HG03060 (cell line): ENCODE measurements at regions not wholly inside any gene's neighbourhood (a gene's known extent, or its start where the extent isn't known, plus 50 kb on each side); places are given as distances from the start of the nearest gene placed in this dataset.
"Not testable (repeated sequence)": the region's sequence is repeated elsewhere in the genome, so short reads cannot be mapped to it uniquely, and the experiment has no call there.

Experiments
- ATAC-seq: cut with Tn5 transposase; IDR thresholded peaks from one replicate; pipeline ENCODE4 v1.9.1; 2021; ENCODE audit warnings: low read depth, moderate number of reproducible peaks; ENCODE audit not compliant: unreplicated experiment

DNA sequence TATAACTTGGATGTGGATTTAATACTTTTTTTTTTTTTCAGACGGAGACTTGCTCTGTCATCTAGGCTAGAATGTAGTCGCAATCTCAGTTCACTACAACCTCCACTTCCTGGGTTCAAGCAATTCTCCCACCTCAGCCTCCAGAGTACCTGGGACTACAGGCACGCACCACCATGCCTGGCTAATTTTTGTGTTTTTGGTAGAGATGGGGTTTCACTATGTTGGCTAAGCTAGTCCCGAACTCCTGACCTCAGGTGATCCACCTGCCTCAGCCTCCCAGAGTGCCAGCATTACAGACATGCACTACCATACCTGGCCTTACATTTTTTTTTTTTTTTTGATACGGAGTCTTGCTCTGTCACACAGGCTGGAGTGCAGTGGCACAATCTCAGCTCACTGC, 85.6 kb upstream of the BTN3A2 start:
- ATAC-seq = not testable (repeated sequence)

DNA sequence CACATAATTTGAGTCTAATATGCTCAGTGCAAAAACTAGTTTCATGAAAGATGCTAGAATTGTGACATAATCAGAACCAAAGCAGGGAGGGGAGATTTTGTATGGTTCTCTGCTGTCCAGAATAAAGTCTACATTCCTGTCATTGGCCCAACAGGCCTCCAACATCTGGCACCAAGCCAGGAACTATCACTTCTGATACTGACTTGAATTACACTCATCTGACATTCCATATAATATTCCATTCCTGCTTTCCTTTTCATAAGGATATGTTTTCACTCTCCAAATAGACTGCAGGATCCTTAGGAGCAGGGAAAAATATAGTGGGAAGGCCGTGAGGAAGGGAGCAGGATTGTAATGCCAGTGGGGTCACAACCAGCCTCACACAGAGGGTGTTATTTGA, 84.6 kb upstream of the BTN3A2 start:
- no peak for ATAC-seq

DNA sequence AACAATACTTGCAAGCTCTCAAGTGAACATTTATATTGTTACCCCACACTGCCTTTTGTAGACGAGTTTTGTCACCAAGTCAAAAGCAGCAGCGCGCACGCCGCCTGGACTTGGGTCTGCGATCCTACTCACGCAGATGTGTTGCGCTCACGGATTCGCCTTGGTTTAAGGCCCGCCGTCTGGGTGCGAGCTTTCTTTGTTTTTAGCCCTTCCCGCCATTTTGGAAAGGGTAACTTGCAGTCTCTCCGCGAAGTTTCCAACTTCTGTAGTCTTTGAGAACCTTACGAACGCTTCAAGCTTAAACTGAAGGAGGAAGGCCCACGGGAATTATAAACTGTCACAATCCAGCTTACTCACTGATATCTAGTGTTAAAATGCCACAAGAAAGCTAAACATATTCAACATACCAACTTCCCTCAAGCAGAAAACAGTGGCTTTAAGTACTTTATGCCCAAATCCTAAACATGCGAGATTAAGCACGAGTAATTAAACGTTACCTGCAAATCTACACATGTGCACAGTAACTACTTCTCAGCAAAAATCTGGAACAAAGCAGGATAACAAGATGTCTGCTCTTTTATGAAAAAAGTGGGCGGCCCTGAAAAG, 80.4 kb upstream of the BTN3A2 start:
- ATAC-seq = no peak

GRCh38 chr6:26285143-26286134, 79.6 kb upstream of the BTN3A2 start:
- peak; percentile 55 for ATAC-seq

DNA sequence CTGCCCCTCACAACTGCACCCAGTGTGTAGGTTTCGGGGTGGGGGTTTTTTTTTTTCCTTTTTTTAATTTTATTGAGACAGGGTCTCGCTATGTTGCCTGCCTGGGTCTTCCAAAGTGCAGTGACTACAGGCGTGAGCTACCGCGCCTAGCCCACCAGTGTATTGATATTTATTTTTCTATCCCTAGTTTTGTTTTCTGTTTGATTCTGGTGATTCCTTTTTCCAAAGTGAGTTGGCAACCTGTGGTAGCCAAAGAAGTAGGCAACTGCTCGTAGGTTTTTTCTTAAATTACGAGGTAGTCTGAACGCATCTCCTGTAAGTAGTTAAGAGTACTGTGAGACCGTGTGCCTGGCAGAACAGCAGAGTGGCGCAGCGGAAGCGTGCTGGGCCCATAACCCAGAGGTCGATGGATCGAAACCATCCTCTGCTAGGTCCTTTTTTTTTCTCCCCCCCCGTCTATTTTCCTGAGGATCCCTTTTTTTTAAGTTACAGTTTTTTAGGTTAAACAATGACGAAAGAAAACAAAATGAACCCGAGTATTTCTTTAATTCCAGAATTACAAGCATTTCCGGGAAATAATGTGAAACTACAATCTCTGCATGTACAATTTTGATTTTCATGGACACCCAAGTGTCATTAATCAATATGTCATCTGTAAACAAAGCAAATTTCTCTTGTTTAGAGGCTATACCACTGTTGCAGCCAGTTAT, 78.7 kb upstream of the BTN3A2 start:
- no peak for ATAC-seq

GRCh38 chr6:26288155-26288554, 76.8 kb upstream of the BTN3A2 start:
- ATAC-seq = no peak

DNA sequence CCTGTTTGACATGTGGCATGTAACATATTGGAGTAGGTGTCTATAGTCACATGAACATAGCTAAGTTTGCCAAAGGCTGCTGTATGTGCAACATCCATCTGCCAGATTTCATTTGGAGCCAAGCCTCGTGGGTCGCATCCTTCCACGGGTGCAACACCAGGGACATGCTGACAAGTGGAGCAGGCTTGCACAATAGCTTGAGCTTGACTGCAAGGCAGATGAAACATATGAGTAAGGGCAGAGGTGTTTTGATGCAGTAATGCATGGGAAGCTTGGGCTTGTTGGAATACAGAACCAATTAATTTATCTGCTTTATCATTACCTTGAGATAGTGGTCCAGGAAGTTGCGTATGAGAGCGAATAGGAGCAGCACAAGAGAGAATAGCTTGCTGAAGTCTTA, 74.1 kb upstream of the BTN3A2 start:
- no peak for ATAC-seq

DNA sequence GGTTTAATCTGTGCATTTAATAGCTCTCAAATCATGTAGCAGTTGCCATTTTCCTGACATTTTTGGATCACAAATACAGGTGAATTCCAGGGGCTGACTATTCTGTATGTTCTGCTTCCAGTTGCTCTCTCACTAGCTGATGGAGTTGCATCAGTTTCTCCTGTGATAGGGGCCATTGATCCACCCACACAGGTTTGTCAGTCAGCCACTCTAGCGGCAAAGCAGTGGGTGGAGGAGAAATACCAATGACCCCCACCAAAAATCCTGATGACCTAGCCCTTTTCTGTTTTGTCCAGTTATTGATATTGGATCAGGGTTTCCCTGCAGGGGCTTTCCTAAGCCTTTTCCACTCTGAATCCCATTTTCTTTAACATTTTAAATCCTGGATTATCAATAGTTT, 72.3 kb upstream of the BTN3A2 start:
- no peak for ATAC-seq

- ATAC-seq = no peak
Measured at GRCh38 chr6:26294302-26294701, 70.7 kb upstream of the BTN3A2 start.

DNA sequence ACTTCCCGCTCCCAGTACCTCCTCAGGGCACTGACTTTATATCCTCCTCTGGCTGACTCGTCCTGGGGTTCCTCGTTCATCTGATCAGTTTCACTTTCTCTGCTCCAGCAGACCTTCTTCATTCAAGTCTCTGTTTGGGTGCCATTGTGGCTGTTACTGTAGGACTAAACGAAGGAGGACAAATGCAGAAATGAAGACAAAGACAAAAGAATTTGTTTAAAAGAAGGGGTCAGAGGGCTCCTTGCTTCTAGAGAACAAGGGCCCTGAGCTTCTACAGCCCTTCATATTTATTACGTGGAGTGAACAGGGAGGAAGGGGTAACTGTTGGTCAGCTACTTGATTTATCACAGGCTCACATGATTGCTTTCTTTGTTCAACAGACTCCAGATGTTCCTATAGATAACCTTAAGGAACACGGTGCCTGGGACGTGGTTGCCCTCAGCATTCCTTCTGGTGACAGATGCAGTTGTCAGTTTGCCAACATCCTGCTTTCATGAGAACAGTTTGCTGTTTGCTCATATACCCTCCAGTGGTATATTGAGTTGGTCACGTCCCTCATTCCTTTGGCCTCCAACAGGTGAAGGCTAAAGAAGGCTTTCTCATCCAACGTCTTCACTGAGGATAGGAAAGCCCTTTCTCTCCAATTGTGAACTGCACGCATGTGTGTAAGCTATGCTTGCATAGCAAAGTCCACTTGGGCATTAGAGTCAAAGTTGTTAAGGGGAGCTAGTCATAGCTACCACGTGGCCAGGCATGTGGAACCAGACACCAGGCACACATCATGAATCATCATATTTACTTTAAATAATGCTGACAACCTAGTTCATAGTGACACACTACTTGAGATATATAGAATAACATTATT, 69.1 kb upstream of the BTN3A2 start:
- ATAC-seq = no peak

DNA sequence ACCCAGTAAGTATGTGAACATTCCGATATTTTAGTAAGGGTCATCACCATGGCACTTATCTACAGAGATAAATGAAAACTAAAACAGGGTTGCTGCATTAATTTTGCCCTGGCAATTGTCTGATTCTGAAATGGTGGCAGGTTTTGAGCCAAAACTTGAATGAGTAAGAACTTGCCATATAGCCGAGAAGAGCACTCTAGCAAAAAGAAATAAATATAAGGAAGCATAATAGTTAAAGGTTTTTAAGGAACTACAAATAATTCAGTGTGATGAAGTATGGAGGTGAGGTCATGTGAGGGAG, 68.5 kb upstream of the BTN3A2 start:
- no peak for ATAC-seq

DNA sequence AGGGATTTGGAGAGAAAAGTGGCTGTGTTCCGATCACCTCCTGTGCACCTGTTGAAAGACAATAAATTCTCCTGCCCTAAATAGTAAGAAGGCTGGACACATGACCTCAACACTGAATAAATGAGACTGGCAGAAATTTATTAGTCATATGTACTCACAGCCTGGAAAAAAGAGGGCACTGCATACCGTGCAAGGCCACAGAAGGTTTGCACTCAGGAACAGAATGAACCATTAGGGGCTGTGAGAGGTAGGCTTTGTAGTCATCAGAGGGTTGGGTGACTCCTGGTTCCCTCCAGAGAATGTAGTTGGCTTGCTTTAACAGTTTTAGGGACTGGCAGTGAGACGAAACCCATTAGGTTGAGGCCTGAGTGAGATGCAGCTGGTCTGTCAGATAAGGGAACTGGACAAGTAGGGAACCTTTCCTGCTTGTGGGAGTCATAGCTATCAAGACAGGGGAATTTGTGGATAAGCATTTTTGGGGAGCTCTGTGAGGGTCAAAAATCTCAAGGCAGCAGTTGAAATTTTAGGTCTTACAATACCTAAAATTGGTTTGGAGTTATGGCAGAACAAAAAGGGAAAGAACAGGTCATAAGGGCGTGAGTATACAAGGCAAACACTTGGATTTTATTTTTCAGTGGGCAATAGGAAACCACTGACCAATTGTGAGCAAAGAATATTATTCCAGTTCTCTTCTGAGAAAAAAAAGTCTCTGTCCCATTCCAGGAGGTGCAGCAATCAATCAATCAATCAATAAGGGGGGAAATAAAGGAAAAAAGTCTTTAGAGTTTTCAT, 67.9 kb upstream of the BTN3A2 start:
- no peak for ATAC-seq

GRCh38 chr6:26299286-26300042, 65.5 kb upstream of the BTN3A2 start:
- ATAC-seq = no peak

GRCh38 chr6:26300043-26300331, 65.0 kb upstream of the BTN3A2 start:
- no peak for ATAC-seq

- no peak for ATAC-seq
Measured at GRCh38 chr6:26300359-26300758, 64.6 kb upstream of the BTN3A2 start.

- no peak for ATAC-seq
Measured at GRCh38 chr6:26300828-26301227, 64.2 kb upstream of the BTN3A2 start.

GRCh38 chr6:26301638-26302037, 63.4 kb upstream of the BTN3A2 start:
- ATAC-seq = no peak

- ATAC-seq = no peak
Measured at GRCh38 chr6:26302941-26303559, 61.9 kb upstream of the BTN3A2 start.
